ENCODE measurements at regions not wholly inside any gene's neighbourhood (a gene's known extent, or its start where the extent isn't known, plus 50 kb on each side); places are given as distances from the start of the nearest gene placed in this dataset.

GRCh38 chr2:30310371-30310770 is 79.0 kb downstream of the LBH start:
- DNase-seq = no peak
- intact Hi-C loops (cut with DNase I) = no loop called here
- ATAC-seq (ENCODE audit: poor library complexity) = no peak

GRCh38 chr2:30310955-30311354 is 79.6 kb downstream of the LBH start:
- ATAC-seq (ENCODE audit: poor library complexity) = no peak
- DNase-seq = no peak
- intact Hi-C loops (cut with DNase I) = no loop called here

- DNase-seq = no peak
- intact Hi-C loops (cut with DNase I) = no loop called here
- no peak for ATAC-seq (ENCODE audit: poor library complexity)
These were observed 80.4 kb downstream of the LBH start for GRCh38 chr2:30311711-30312110.

GRCh38 chr2:30312916-30313315 is 81.6 kb downstream of the LBH start:
- DNase-seq = no peak
- intact Hi-C loops (cut with DNase I) = no loop called here
- no peak for ATAC-seq (ENCODE audit: poor library complexity)

- ATAC-seq (ENCODE audit: poor library complexity) = no peak
These were observed 83.6 kb downstream of the LBH start for GRCh38 chr2:30314981-30315380.

GRCh38 chr2:30315391-30316063 is 84.2 kb downstream of the LBH start:
- intact Hi-C loops (cut with DNase I) = no loop called here
- DNase-seq = no peak
- ATAC-seq (ENCODE audit: poor library complexity) = no peak

More at GRCh38 chr2:30314981-30315380, 83.6 kb downstream of the LBH start:
- DNase-seq = no peak
- intact Hi-C loops (cut with DNase I) = no loop called here

GRCh38 chr2:30316408-30316807 is 85.1 kb downstream of the LBH start:
- DNase-seq (no peak), ATAC-seq (ENCODE audit: poor library complexity) (no peak)
- intact Hi-C loops (cut with DNase I) = no loop called here

- DNase-seq (no peak), ATAC-seq (ENCODE audit: poor library complexity) (no peak)
- intact Hi-C loops (cut with DNase I) = no loop called here
These were observed 87.9 kb downstream of the LBH start for GRCh38 chr2:30318987-30319782.

- ATAC-seq (ENCODE audit: poor library complexity) (no peak), DNase-seq (no peak)
- intact Hi-C loops (cut with DNase I) = no loop called here
These were observed 90.1 kb downstream of the LBH start for GRCh38 chr2:30321466-30321865.

- intact Hi-C loops (cut with DNase I) = no loop called here
- ATAC-seq (ENCODE audit: poor library complexity) (no peak), DNase-seq (no peak)
These were observed 92.2 kb downstream of the LBH start for GRCh38 chr2:30323499-30323898.

GRCh38 chr2:30324245-30324908 is 93.0 kb downstream of the LBH start:
- DNase-seq (no peak), ATAC-seq (ENCODE audit: poor library complexity) (no peak)
- intact Hi-C loops (cut with DNase I) = no loop called here

- DNase-seq (no peak), ATAC-seq (ENCODE audit: poor library complexity) (no peak)
- intact Hi-C loops (cut with DNase I) = no loop called here
These were observed 94.4 kb downstream of the LBH start for GRCh38 chr2:30325600-30326328.

- ATAC-seq (ENCODE audit: poor library complexity) (no peak), DNase-seq (no peak)
- intact Hi-C loops (cut with DNase I) = no loop called here
These were observed 95.2 kb downstream of the LBH start for GRCh38 chr2:30326497-30326896.

GRCh38 chr2:30331038-30331437 is 99.7 kb downstream of the LBH start:
- intact Hi-C loops (cut with DNase I) = loop anchor here (10.0 kb wide), 2 partner anchors 114 to 374 kb away; partner anchors contain the start of gene LCLAT1
- ATAC-seq (ENCODE audit: poor library complexity) = no peak

GRCh38 chr2:30331869-30332268 is 100.5 kb downstream of the LBH start:
- ATAC-seq (ENCODE audit: poor library complexity) (no peak), DNase-seq (no peak)
- intact Hi-C loops (cut with DNase I) = loop anchor here (10.0 kb wide), 2 partner anchors 113 to 373 kb away; partner anchors contain the start of gene LCLAT1

More at GRCh38 chr2:30331038-30331437, 99.7 kb downstream of the LBH start:
- DNase-seq = no peak

GRCh38 chr2:30332791-30333453 is 101.6 kb downstream of the LBH start:
- ATAC-seq (ENCODE audit: poor library complexity) (no peak), DNase-seq (no peak)
- intact Hi-C loops (cut with DNase I) = loop anchor here (10.0 kb wide), 2 partner anchors 112 to 372 kb away; partner anchors contain the start of gene LCLAT1

GRCh38 chr2:30334762-30335363 is 103.5 kb downstream of the LBH start:
- intact Hi-C loops (cut with DNase I) = loop anchor here (10.0 kb wide), 2 partner anchors 110 to 370 kb away; partner anchors contain the start of gene LCLAT1
- peak; percentile 69 for ATAC-seq (ENCODE audit: poor library complexity)
- no peak for DNase-seq

GRCh38 chr2:30336084-30336483 is 104.8 kb downstream of the LBH start:
- ATAC-seq (ENCODE audit: poor library complexity) (no peak), DNase-seq (no peak)
- intact Hi-C loops (cut with DNase I) = loop anchor here (10.0 kb wide), 2 partner anchors 109 to 369 kb away; partner anchors contain the start of gene LCLAT1

Measured in Right ventricle myocardium superior (tissue), 1 donor.